HEK293T (cell line): ENCODE measurements at regions not wholly inside any gene's neighbourhood (a gene's known extent, or its start where the extent isn't known, plus 50 kb on each side); places are given as distances from the start of the nearest gene placed in this dataset.

Source experiments
- CTCF ChIA-PET: fragments of 350-600 bp; formaldehyde crosslinking; extraction: SDS; loops from one replicate; lab custom pipeline; 2021; ENCODE audit warnings: antibody characterized with exemption, inconsistent platforms; lab: Yijun Ruan, JAX
- POLR2A ChIA-PET: fragments of 350-600 bp; formaldehyde crosslinking; extraction: SDS; loops from one replicate; lab custom pipeline; 2020; ENCODE audit warnings: antibody characterized with exemption, inconsistent platforms; lab: Yijun Ruan, JAX
- DNase-seq: peaks from one replicate; pipeline ENCODE4 v3.0.0; 2012; ENCODE audit warnings: mixed read lengths; ENCODE audit errors: extremely low spot score
- ARNT ChIP-seq: fragments of 450-650 bp; IDR thresholded peaks from 2 replicates; pipeline ENCODE4 v1.6.1; 2017; ENCODE audit warnings: mild to moderate bottlenecking
- BHLHE40 ChIP-seq: fragments of 450-650 bp; IDR thresholded peaks from 2 replicates; pipeline ENCODE4 v1.6.1; 2016; ENCODE audit warnings: mild to moderate bottlenecking, moderate library complexity, borderline replicate concordance
- CTBP1 ChIP-seq: fragments of 450-650 bp; IDR thresholded peaks from 2 replicates; pipeline ENCODE4 v1.6.1; 2016; ENCODE audit warnings: borderline replicate concordance
- ELF4 ChIP-seq: fragments of 450-650 bp; IDR thresholded peaks from 2 replicates; pipeline ENCODE4 v1.6.1; 2017; ENCODE audit warnings: antibody characterized with exemption
- FOXA1 ChIP-seq: fragments of 450-650 bp; IDR thresholded peaks from 2 replicates; pipeline ENCODE4 v1.6.1; 2016; ENCODE audit warnings: mild to moderate bottlenecking
- FOXK2 ChIP-seq: fragments of 450-650 bp; IDR thresholded peaks from 2 replicates; pipeline ENCODE4 v1.6.1; 2016; ENCODE audit warnings: mild to moderate bottlenecking
- FOXM1 ChIP-seq: fragments of 450-650 bp; IDR thresholded peaks from 2 replicates; pipeline ENCODE4 v1.6.1; 2017; ENCODE audit warnings: mild to moderate bottlenecking, borderline replicate concordance
- HDGF ChIP-seq: fragments of 450-650 bp; IDR thresholded peaks from 2 replicates; pipeline ENCODE4 v1.6.1; 2017; ENCODE audit warnings: antibody characterized with exemption, borderline replicate concordance
- L3MBTL2 ChIP-seq: fragments of 450-650 bp; conservative IDR thresholded peaks from 2 replicates; pipeline ENCODE4 v1.6.1; 2016; ENCODE audit warnings: mild to moderate bottlenecking
- LEF1 ChIP-seq: fragments of 450-650 bp; IDR thresholded peaks from 2 replicates; pipeline ENCODE4 v1.6.1; 2017; ENCODE audit warnings: mild to moderate bottlenecking, borderline replicate concordance
- NFRKB ChIP-seq: fragments of 450-650 bp; IDR thresholded peaks from 2 replicates; pipeline ENCODE4 v1.6.1; 2016; ENCODE audit warnings: mild to moderate bottlenecking, moderate library complexity
- SP1 ChIP-seq: fragments of 450-650 bp; IDR thresholded peaks from 2 replicates; pipeline ENCODE4 v1.6.1; 2017
- SUZ12 ChIP-seq: fragments of 450-650 bp; IDR thresholded peaks from 2 replicates; pipeline ENCODE4 v1.6.1; 2016; ENCODE audit warnings: mild to moderate bottlenecking
- TARDBP ChIP-seq: fragments of 450-650 bp; IDR thresholded peaks from 2 replicates; pipeline ENCODE4 v1.6.1; 2016
- ZNF384 ChIP-seq: fragments of 450-650 bp; IDR thresholded peaks from 2 replicates; pipeline ENCODE4 v1.6.1; 2016
- TF ChIP-seq, protein P1 (sequence below): fragments of 450-650 bp; IDR thresholded peaks from 2 replicates; pipeline ENCODE4 v1.6.1; 2016

DNA sequence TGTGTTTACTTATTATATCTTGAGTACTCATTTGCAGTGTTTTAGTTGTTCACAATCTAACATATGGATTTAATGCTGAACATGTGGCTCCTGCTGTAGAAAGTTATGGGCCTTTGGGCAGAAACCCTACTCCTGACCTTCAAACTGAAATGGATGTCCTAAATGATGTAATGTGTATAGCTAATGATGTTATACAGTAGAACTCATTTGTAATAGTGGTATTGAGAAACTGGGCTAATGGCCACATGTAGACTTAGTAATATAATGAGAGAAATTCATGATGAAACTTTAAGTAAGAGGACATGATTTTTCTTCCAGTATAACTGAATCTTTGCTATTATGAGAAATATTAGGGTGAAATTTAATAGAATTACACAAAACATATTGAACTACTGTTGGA lies 121.3 kb upstream of the PTPRK start:
- CTCF ChIA-PET = no interaction called here
- no peak for DNase-seq

GRCh38 chr6:128638817-128639216 lies 118.4 kb upstream of the PTPRK start:
- POLR2A ChIA-PET = no interaction called here
- no peak for DNase-seq
- CTCF ChIA-PET = no interaction called here
- TF ChIP-seq ZNF384 = no peak
- no peak for TF ChIP-seq BHLHE40
- no peak for TF ChIP-seq L3MBTL2
- TF ChIP-seq FOXA1 = no peak
- TF ChIP-seq TARDBP = no peak
- TF ChIP-seq FOXK2 = no peak

More for the DNA sequence above, 121.3 kb upstream of the PTPRK start:
- no peak for TF ChIP-seq ZNF384
- TF ChIP-seq LEF1 = no peak
- no peak for TF ChIP-seq FOXK2
- TF ChIP-seq ELF4 = no peak
- no peak for TF ChIP-seq ARNT
- no peak for TF ChIP-seq SP1
- TF ChIP-seq L3MBTL2 = no peak
- POLR2A ChIA-PET = no interaction called here

DNA sequence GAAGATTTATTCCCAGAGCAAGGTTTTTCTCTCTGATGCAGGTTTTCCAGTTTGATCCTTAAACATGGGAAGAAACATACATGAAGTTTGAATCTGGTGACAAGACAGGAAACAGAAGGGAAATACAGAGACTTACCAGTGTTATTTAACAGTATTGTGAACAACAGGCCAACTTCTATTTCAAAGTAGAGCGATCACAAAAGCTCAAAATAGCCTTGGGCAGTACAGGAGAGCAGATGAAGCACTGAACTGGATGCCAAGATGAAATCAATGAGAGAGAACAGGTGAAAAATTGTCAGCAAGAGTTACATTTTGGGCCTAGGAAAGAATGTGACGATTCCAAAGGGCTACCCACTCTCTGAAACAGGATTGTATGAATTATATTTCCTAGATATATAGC lies 114.8 kb upstream of the PTPRK start:
- CTCF ChIA-PET = no interaction called here
- POLR2A ChIA-PET = no interaction called here
- DNase-seq = no peak
- TF ChIP-seq FOXA1 (no peak), NFRKB (no peak), CTBP1 (no peak), FOXM1 (no peak), ARNT (no peak)
- TF ChIP-seq, protein P1, sequence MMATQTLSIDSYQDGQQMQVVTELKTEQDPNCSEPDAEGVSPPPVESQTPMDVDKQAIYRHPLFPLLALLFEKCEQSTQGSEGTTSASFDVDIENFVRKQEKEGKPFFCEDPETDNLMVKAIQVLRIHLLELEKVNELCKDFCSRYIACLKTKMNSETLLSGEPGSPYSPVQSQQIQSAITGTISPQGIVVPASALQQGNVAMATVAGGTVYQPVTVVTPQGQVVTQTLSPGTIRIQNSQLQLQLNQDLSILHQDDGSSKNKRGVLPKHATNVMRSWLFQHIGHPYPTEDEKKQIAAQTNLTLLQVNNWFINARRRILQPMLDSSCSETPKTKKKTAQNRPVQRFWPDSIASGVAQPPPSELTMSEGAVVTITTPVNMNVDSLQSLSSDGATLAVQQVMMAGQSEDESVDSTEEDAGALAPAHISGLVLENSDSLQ = no peak

- ChIA-PET CTCF (no interaction called here), POLR2A (no interaction called here)
- no peak for DNase-seq
- TF ChIP-seq LEF1 (no peak), L3MBTL2 (no peak), FOXA1 (no peak), SP1 (no peak), ARNT (no peak), SUZ12 (no peak), NFRKB (no peak), TARDBP (no peak), HDGF (no peak), CTBP1 (no peak)
- TF ChIP-seq, protein P1 = no peak
Observed at GRCh38 chr6:128632131-128632530, 111.7 kb upstream of the PTPRK start.

GRCh38 chr6:128631031-128631430 lies 110.6 kb upstream of the PTPRK start:
- ChIA-PET POLR2A (no interaction called here), CTCF (no interaction called here)

DNA sequence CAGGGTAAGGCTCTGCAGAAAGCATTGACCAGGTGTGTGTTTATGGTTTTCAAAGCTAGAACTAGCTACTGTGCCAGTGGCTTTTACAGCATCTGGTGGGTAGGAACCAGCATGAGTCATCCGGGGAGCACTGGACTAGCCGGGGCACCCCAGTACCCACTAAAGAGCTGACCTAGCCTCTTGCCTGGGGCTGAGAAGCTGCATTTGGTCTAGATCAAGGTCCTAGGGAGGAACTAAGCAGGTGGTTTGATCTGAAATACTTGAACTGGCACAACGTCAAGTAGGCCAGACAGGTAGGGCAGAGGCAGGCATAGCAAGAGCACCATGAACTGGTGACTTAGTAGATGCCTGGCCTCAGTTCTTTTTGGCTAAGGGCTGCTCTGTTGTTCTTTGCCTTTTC lies 109.8 kb upstream of the PTPRK start:
- ChIA-PET POLR2A (no interaction called here), CTCF (interaction anchor here (0.7 kb wide), 1 partner anchor 84 kb away, joined by 3 read pairs; no protein-coding TSS in a partner anchor)
- DNase-seq = no peak
- TF ChIP-seq SP1 (no peak), HDGF (no peak), ARNT (no peak), FOXA1 (no peak), BHLHE40 (no peak), LEF1 (no peak), SUZ12 (no peak), L3MBTL2 (no peak), ZNF384 (no peak), TARDBP (no peak), FOXM1 (no peak), FOXK2 (no peak), CTBP1 (no peak), ELF4 (no peak)
- TF ChIP-seq, protein P1 = no peak

More at GRCh38 chr6:128631031-128631430, 110.6 kb upstream of the PTPRK start:
- DNase-seq = no peak
- TF ChIP-seq, protein P1 = no peak
- TF ChIP-seq FOXA1 = no peak
- no peak for TF ChIP-seq NFRKB
- no peak for TF ChIP-seq HDGF
- no peak for TF ChIP-seq ELF4
- TF ChIP-seq SUZ12 = no peak
- TF ChIP-seq LEF1 = no peak
- TF ChIP-seq ARNT = no peak
- TF ChIP-seq ZNF384 = no peak
- TF ChIP-seq TARDBP = no peak
- no peak for TF ChIP-seq FOXK2
- TF ChIP-seq BHLHE40 = no peak
